ENCODE measurements at regions not wholly inside any gene's neighbourhood (a gene's known extent, or its start where the extent isn't known, plus 50 kb on each side); places are given as distances from the start of the nearest gene placed in this dataset.
A peak's percentile ranks its signal among the peaks of the same experiment; 100 is the strongest.
"Not testable (repeated sequence)": the region's sequence is repeated elsewhere in the genome, so short reads cannot be mapped to it uniquely, and the experiment has no call there.

DNA sequence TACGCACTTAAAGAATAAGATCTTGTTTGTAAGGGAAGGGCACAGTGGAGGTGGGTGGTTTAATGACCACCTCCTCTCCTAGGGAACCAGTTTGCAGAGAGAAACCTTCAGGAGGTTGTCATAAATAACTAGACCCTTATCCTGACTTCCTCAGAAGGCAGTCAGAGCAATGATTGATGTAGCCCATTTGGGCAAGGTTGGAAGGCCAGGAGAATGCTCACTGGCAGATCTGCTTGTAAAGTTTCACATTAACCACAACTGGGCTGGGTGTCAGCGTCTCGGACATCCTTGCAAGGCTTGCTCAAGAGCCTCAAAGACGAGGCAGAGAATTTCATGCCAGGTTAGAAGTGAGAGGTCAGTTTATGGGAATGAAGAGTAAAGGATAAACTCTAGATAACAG lies 87.6 kb upstream of the TRABD2B start:
- peak; percentile 67 for DNase-seq (ENCODE audit: low spot score)

DNA sequence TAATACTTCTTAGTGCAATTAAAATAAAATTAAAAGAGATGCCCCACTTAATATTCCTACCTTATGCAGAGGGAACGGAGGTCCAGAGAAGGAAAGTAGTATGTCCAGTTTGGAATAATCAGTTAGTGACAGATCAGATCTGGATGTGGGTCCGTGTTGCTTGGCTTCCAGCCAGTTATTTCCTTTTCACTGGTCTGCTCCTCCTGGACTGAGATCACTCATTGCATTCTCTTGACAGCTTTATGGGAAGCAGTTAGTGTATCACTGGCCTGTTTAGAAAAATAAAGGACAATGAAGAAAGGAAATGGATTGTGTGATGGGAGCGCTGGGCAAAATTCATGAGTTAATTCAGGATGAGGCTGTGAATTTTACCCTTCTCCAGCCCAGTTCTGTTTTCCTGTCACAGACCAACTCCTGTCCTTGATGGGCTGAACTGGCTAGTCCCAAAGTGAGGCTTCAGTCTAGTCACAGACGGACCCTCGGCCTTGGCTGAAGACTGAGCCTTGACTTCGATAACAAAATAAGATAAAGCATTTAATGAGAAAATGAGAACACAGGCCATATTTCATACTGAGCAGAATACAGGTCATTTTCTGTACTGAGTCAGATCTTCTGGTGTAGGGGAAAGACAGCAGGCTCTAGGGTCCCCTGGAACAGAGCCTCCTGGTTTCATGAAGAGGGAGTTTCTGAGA lies 85.2 kb upstream of the TRABD2B start:
- peak; percentile 76 for DNase-seq (ENCODE audit: low spot score)

DNA sequence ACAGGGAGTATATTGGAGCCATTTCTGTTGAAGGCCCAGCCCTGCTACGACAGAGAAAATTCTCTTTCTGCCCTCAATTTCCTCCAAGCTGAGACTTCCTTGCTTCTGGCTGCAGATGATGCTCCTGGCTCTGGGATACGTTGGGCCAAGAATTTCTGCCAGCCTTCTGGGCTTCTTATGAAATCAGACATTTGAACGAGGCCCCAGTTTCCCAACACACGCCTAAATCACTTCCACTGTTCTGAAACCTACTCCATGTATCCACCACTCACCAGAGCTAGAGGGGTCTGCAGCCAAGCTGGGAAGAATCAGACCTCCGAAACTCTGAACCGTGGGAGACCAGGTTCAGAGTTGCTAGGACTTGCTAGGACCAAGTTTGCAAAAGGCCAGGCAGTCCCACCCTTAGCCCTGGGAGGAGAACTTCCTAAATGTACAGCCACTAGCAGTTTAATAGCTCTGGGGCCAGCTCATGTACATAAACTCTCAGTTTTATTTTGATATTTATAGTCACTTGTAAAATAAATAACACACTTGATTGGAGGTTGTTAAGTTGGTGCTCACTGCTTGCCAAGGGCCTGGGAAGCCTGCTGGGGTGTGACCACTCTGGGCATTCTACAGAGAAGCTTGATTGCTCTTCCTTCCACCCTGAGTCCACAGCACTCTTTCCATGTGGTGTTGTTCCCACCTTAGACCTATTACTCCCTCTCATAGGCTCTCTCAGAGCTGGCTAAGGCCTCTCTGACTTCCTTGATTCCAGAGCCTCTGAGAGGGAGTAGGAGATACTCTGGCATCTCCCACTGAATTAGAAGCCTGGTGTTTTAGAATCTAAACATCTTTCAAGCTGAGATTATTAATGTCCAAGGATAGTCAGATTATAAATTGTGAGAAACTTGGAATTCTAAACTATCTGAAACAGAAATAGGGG lies 83.4 kb upstream of the TRABD2B start:
- peak; percentile 33 for DNase-seq (ENCODE audit: low spot score)

DNA sequence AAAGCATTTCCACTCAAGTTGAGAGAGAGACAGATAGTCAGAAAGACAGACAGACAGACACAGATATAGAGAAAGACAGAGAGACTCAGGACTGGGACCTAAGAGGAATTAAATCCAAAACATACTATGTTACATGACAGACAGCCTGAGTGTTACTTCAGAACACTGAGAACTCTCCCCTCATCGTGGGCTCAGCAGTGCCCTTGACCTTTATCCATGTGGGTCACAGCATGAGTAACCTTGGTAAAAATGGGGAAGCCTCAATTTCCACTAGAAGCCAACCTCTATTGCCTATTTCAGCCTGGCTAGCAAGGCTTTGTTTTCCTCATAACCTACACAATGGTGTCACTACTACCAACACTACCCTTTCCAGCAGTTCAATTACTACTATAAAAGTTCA lies 81.9 kb upstream of the TRABD2B start:
- DNase-seq (ENCODE audit: low spot score) = no peak

DNA sequence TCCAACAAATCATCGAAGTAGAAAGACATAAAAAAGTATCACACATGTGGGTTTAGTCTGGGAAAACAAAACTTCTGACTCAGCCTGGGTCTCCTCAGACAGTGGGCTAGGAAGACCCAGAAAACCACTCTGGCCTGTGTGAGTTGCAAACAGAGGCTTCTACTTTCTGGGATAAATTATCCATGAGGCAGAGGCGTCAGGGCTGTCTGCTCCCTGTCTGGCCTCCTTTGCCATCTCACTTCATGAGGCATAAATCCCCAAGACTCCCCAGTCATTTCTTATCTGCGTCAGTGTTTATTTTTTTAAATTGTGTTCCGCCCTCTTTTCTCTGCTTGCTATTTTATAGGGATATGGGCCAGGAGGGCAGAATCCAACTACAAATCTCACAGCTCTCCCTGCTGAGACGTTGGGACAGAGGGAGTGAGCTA lies 80.6 kb upstream of the TRABD2B start:
- no peak for DNase-seq (ENCODE audit: low spot score)

DNA sequence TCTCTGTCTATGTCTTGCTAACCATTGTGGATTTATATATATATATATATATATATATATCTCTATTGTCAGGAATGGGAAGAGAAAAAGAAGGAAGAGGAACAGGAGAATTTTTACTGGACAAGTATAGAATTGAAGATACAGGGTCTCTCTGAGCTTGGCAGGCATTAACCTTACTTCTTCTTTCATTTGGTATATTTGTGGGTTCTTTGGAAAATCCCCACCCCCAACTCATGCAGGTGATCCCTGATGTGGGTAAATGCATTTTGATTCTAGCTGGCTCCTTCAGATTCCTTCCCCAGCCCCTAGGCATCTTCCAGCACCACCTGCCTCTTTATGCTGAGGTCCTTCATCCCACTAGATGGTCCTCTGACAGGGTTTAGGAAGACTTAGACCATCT lies 78.8 kb upstream of the TRABD2B start:
- no peak for DNase-seq (ENCODE audit: low spot score)

DNA sequence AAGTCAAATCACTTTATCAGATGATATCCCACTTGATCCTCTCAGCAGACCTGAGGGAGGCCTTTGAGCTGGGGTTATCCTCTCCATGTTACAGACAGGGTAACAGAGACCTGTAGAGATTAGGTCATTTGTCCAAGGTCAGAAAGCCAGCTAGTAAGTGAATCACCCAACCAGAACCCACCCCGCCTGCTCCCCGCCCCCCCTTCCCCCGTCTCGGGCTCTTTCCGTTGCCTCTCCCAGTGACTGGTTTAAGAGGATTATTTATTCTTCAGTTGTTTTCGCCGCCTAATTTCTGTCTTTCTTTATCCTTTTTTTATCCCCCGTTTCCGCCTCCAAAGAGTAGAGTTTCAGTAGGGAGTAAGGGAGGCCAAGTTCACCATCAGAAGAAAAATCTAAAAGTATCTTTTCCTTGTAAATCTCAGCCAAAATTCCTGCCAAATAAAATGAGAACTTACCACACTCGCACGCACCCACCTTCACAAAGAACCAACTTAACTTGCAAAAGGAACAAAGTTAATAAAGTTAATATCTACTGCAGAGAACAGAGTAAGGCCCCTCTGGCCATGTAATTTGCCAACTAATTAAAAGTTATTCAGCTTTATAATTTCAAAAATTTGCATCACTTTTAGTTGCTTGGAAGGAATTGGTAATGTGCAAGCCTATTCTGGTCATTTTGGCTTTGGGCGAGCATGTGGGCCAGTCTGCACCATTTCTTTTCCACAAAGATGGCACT lies 76.8 kb upstream of the TRABD2B start:
- peak; percentile 60 for DNase-seq (ENCODE audit: low spot score)

DNA sequence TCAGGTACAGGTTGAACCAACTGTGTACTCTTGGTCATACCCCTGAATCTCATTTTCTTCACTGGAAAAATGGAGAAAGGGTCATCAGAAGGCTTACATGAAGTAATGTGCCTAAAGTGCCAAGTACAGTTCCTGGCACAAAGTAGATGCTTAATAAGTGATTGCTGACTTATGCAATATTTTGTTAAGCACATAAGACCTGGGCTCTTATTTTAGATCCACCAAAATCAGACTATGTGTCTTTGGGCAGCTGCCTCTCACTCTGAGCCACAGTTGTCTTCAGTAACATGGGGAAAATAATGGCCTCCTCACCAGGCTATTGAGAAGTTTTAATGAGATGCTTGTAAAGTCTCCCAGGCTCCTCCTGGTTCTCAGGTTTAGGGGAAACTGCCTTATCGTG lies 74.3 kb upstream of the TRABD2B start:
- no peak for DNase-seq (ENCODE audit: low spot score)

DNA sequence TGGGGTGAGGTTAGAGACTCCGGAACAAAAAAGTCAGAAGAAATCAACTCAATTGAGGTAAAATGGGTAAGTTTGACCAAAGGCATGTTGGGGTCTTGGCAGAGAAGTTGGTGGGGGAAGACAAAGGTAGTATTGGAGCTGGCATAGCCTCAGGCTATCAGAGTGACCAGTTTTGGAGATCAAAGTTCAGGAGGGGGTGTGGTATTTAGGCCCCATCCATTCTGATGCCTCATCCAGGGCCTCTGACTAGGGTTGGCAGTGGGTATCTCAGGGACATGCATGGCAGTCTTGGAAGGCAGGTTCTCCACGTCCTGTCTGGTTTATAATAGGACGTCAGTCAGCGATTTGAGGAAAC lies 73.2 kb upstream of the TRABD2B start:
- peak; percentile 20 for DNase-seq (ENCODE audit: low spot score)

DNA sequence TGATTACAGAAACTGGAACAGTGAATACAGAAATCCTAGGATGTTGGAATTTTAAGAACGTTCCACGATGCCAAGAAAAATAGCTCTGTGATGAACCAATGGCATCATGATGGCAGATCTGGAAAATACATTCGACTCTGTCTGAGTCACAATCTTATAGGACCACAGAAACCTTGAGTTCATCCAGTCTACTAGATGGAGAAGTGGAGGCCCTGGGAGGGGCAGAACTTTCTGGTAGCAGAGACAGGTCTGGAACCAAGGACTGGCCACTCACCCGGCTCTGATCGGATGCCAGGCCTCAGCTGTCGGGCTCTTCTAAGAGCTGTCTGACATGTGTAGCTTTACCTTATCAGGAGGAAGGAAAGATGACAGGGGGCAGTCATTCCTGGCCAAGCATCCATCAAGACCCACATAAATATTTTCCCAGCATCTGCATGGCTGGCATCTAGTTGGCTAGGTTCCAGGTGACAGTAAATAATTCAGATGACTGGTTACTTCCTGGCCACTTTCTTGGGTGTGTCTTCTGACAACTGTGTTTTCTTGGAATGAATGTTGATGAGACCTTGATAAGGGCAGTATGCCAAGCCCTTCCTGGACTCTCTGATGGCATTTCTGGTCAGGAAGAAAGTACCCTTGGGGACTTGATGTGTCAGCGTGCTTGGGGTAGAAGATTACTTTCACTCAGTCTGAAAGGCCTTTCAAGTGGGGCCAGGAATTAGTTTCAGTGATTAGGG lies 72.6 kb upstream of the TRABD2B start:
- peak; percentile 89 for DNase-seq (ENCODE audit: low spot score)

DNA sequence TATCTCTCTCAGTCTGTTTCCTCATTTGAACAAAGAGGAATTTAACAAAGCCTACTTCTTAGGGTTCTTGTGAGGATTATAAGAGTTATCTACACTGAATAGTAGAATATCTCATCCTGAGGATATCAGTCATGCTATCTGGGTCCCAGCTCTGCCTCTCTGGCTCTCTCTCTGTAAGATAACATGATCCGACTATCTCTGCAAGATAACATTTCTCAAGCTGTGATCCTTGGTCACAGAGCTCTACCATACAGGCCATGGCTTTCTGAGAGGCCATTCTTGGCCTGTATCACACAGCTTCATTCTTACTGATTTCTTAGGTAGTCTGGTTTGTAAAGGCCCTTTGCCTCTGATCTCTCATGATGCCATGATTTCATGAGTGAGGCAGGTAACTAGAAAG lies 71.0 kb upstream of the TRABD2B start:
- no peak for DNase-seq (ENCODE audit: low spot score)

DNA sequence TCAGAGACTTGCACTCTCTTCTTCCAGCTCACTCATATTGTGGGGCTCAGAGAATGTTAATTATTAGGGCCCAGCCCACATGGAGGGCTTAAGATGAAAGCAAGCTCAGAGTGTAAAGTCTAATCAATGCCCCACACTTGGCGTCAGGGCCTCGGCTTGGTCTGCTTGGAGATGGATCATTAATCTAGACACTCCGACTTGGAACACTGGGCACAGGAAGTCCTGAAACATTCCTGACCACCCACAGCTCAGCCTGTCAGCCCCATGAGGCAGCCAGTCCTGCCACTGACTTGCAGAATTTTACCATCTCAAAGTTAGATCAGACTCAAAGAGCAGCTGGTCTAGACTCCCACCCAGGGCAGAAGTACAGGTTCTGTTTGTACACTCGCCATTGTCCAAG lies 69.8 kb upstream of the TRABD2B start:
- DNase-seq (ENCODE audit: low spot score) = peak; percentile 90

DNA sequence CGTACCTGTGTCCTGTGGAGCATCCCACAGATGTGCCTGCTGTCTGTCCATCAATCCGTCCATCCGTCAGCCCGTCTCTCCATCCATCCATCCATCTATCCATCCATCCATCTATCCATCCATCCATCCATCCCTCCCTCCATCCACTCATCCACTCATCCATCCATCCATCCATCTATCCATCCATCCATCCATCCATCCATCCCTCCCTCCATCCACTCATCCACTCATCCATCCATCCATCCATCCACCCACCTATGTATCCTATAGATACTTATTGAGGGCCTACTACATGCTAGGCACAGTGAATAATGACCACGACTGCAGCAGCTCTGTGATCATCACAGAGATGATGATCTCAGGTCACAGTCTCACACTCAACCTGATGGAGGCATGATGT lies 67.5 kb upstream of the TRABD2B start:
- not testable (repeated sequence) for DNase-seq (ENCODE audit: low spot score)

DNA sequence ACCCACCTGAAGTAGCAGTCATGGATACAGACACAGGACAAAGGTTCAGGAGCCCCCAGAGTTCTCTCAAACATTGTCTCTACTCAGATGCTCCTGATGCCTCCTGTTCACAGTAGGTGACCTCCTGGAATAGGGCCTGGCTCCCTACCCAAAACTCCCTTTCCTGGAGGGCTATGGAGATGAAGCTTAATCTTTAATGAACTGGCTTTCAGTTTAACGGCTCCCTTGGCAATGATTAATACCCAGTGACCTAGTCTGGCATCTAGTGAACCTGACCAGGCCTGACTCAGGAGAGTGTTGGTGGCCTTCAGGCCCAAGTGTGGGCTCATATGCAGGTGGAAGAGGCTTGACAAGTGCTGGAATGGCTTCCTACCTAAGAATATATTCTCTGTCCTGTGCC lies 65.2 kb upstream of the TRABD2B start:
- peak; percentile 82 for DNase-seq (ENCODE audit: low spot score)

DNA sequence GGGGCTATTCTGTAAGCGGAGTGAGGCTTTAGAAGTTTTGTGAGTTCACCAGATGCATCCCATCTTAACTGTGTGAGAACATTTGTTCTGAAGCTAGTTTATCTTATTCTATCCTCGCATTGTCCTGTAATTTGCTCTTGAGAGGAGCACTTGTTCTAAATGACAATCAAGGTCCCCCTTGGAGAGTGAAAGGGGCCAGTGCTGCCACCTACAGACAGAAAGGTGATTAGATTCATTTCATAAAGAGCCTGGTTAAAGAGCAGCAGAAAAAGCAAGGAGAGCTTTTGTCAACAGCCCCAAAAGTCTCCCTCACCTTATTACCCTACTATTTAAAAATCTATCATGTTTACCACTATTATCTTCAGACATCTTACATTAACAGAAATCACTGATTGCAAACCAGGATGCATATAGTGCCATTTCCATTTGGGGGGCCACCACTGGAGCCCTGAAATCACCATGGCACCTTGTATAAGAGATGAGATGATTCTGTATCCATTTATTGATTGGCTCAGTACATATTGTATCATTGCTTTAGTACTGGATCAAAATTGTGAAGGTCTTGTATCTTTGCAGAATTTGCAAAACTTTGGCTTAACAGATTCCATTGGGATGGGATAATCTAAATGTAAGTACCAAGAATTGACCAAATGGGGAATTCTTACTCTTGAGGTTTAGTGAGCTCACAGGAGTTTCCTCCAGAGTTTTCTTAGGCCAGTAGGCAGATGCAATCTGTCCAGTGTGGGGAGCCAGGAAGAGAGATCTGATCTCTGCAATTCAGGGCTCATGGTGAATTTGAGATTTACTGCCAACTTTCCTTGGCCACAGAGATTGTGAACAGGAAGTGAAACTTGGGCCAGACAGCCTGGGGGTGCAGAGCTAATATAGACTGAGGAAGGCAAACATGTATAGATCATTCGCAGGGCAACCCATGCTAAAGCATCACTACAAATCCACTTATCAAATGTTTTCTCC lies 64.3 kb upstream of the TRABD2B start:
- DNase-seq (ENCODE audit: low spot score) = peak; percentile 70

DNA sequence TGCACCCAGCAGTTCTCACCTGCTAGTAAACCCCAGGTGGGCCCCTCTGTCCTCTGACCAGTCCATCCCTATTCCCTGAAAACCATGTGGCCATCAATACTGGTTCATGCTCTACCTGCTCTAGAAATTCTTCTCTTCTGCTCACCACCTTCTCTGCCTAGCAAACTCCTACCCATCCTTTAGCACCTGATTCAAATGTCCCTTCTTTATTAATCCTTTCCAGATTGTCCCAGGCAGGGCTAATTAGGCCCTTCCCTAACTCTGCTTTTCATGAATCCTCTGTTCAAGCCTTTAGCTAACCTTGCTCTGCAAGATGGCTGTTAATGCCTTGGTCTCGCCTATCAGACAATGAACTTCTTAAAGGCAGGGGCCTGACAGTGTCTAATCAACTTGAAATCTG lies 62.1 kb upstream of the TRABD2B start:
- DNase-seq (ENCODE audit: low spot score) = no peak

DNA sequence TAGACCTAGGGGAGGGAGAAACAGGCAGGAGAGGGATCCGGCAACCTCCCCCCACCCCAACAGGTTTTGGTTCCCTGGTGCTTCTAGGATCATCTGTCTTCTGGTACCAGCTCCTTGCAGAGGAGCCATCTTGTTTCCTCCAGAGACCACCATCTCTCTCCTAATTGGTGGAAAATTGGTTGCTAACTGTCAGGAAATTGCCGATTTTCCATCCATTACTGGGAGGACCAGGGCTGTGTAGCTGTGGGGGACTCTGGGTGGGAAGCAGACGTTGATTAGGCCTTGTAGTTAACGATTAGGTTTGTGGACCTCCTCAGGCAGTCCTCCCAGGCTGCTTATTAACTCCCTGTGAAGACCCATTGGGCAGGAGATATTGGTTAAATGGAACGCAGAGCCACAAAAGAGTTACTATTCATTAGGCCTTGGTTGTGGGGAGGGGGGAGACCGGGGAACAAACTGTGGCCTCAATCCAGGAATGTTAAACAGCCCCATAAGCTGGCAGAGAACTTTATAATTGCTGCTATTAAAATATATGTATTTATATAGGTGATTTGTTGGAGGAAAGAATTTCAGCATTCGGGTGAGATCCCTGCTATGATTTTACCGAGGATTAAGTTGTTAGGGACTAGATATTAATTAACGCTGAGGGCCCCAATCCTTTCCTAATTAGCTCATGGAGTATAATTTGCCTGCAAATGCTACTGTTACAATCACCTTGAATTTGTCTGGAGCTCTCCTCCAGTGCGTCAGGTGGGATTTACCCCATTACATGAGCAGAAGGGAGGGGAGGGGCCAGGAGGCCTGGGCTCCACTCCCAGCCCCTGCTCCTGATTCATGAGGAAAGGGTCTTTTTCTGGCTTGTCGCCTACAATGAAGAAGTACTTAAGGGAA lies 61.2 kb upstream of the TRABD2B start:
- DNase-seq (ENCODE audit: low spot score) = no peak

DNA sequence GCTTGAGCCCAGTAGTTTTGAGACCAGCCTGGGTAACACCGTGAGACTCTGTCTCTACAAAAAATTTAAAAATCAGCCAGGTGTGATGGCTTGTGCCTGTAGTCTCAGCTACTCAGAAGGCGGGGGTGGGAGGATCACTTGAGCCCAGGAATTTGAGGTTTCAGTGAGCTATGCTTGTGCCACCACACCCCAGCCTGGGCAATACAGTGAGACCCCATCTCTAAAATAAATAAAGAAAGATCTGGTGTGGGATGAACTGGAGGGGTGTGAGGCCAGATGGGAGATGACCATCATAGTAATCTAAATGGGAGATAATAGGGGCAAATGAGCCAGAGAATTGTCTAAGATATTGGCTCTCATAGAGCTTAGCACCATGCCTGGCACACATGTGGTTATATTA lies 60.1 kb upstream of the TRABD2B start:
- no peak for DNase-seq (ENCODE audit: low spot score)

DNA sequence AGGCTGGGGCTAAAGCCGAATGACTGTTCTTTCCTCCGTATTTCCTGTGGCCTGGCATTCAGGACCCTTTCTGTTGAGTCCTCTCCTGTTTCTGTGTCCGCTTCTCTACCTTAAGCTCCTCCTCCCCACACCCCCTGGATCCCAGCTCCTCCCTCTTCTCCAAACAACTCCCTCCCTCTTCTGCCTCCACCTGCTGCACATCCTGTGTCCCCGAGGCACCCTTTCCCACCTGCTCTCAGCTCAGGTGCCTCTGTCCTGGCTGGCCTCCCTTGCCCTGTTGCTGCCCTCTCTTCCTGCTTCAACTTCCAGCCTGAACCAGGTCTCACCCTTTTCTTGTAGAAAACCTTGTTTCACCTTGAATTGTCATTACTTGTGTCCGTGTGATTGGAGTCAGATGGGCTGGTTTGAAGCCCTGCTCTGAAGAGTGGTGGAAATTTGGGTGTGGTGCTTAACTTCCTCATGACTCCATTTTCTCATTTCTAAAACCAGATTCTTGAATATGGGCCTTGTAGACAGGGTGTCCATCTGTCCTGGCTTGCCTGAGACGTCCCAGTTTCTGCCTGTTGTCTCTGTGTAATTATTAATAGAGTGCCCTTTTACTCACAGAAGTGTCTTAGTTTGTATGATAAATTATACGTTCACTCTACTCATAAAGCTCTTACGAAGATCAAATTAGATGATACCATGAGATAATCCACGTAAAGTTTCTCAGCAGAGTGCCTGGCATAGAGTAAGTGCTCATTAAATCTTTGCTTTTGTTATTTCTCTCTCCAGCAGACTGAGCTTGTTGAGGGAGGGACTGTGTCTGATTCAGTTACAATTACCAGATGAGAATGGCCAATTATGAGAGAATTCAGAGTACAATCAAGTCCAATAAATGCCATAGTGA lies 58.9 kb upstream of the TRABD2B start:
- DNase-seq (ENCODE audit: low spot score) = no peak
